MM.1S (cell line): ENCODE measurements at regions not wholly inside any gene's neighbourhood (a gene's known extent, or its start where the extent isn't known, plus 50 kb on each side); places are given as distances from the start of the nearest gene placed in this dataset.

Source experiments
- EZH2 ChIP-seq: fragments of 300-600 bp; sonication (generic); optimal IDR thresholded peaks from 2 replicates; pipeline ENCODE3; 2017; ENCODE audit warnings: low read depth, mild to moderate bottlenecking, antibody characterized with exemption, low read length, mixed read lengths
- EZH2phosphoT487 ChIP-seq: fragments of 300-600 bp; sonication (generic); IDR thresholded peaks from 2 replicates; pipeline ENCODE4 v1.6.1; 2018; ENCODE audit warnings: antibody characterized with exemption, low read length
- TF ChIP-seq, protein P1 (sequence below): fragments of 300-600 bp; sonication (generic); IDR thresholded peaks from 2 replicates; pipeline ENCODE4 v1.5.1; 2016; ENCODE audit warnings: antibody characterized with exemption, low read length, mixed read lengths

DNA sequence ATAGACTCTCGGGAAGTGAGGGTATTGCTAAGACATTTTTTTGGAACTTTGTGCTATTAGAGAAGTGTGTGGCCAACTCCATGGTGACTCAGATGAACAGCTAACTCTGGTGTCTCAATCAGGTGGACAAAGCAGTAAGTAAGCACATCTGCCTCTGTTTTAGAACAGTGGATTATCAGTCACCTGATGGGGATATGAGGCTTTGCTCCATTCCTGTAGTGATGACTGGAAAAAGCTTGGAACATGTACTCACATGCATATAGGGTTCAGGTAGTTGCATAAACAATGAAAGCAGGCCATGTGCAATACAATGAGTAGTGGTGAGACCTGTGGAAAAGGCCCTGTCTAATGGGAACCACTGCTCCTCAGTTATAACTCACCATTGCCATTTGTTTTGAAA is 168.2 kb upstream of the FBN2 start:
- TF ChIP-seq, protein P1, sequence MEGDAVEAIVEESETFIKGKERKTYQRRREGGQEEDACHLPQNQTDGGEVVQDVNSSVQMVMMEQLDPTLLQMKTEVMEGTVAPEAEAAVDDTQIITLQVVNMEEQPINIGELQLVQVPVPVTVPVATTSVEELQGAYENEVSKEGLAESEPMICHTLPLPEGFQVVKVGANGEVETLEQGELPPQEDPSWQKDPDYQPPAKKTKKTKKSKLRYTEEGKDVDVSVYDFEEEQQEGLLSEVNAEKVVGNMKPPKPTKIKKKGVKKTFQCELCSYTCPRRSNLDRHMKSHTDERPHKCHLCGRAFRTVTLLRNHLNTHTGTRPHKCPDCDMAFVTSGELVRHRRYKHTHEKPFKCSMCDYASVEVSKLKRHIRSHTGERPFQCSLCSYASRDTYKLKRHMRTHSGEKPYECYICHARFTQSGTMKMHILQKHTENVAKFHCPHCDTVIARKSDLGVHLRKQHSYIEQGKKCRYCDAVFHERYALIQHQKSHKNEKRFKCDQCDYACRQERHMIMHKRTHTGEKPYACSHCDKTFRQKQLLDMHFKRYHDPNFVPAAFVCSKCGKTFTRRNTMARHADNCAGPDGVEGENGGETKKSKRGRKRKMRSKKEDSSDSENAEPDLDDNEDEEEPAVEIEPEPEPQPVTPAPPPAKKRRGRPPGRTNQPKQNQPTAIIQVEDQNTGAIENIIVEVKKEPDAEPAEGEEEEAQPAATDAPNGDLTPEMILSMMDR, result no peak
- TF ChIP-seq EZH2, result no peak
- no peak for TF ChIP-seq EZH2phosphoT487
